ENCODE measurements at regions not wholly inside any gene's neighbourhood (a gene's known extent, or its start where the extent isn't known, plus 50 kb on each side); places are given as distances from the start of the nearest gene placed in this dataset.

- Histone ChIP-seq H2AFZ (ENCODE audit: low read length) (no peak overlapping the region), H3K27ac (ENCODE audit: low read length) (no peak overlapping the region), H3K4me2 (ENCODE audit: low read depth, low read length, poor library complexity, severe bottlenecking) (no peak overlapping the region), H3K4me1 (ENCODE audit: low read length) (no peaks in the 10 kb centered on the region), H4K20me1 (ENCODE audit: insufficient read depth, low read depth, low read length) (no peaks in the 10 kb centered on the region), H3K9me3 (ENCODE audit: low read length) (no peaks in the 10 kb centered on the region), H3K36me3 (ENCODE audit: insufficient read depth, low read length) (no peaks in the 10 kb centered on the region), H3K27me3 (ENCODE audit: low read length) (no peaks in the 10 kb centered on the region), H3K79me2 (ENCODE audit: low read length) (no peaks in the 10 kb centered on the region), H3K9me2 (replicated peaks; ENCODE audit: insufficient read depth, low read length) (no peaks in the 10 kb centered on the region), H3K9ac (ENCODE audit: low read length) (no peak overlapping the region), H3K4me3 (ENCODE audit: low read length) (no peak overlapping the region)
- DNase-seq, result no peak
These were observed 80.5 kb downstream of the MID1IP1 start for GRCh38 chrX:38881727-38882126.

GRCh38 chrX:38882894-38883626, 81.8 kb downstream of the MID1IP1 start:
- no peaks in the 10 kb centered on the region for H3K4me1 ChIP-seq (ENCODE audit: low read length)
- no peak overlapping the region for H3K27ac ChIP-seq (ENCODE audit: low read length)
- H3K9ac ChIP-seq (ENCODE audit: low read length), result no peak overlapping the region
- H3K9me2 ChIP-seq (replicated peaks; ENCODE audit: insufficient read depth, low read length), result no peaks in the 10 kb centered on the region; the same call in 1 of the 2 replicates
- H2AFZ ChIP-seq (ENCODE audit: low read length), result no peak overlapping the region
- DNase-seq, result no peak
- no peaks in the 10 kb centered on the region for H3K36me3 ChIP-seq (ENCODE audit: insufficient read depth, low read length)
- no peaks in the 10 kb centered on the region for H4K20me1 ChIP-seq (ENCODE audit: insufficient read depth, low read depth, low read length)
- no peaks in the 10 kb centered on the region for H3K9me3 ChIP-seq (ENCODE audit: low read length)
- H3K27me3 ChIP-seq (ENCODE audit: low read length), result no peaks in the 10 kb centered on the region
- H3K4me3 ChIP-seq (ENCODE audit: low read length), result no peak overlapping the region
- H3K79me2 ChIP-seq (ENCODE audit: low read length), result no peaks in the 10 kb centered on the region
- H3K4me2 ChIP-seq (ENCODE audit: low read depth, low read length, poor library complexity, severe bottlenecking), result no peak overlapping the region

DNA sequence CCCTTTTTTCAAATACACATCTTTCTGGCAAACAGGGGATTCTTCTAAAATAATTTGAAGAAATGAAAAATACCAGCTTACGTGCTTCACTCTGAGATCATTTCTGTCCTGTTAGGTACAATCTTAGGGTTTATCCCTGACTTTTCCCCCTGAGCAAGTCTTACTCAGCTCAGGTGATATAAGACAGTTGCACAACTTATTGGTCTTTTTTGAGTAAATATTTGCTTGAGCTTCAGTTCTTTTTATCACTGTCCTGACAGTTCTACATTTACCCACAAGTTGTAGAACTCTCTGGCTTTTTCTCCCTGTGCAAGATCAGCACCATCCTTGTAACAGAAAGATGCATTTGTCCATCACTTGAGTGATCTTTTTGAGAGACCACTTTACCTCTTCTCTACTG, 84.9 kb downstream of the MID1IP1 start:
- H3K27me3 ChIP-seq (ENCODE audit: low read length), result no peaks in the 10 kb centered on the region
- no peaks in the 10 kb centered on the region for H3K4me1 ChIP-seq (ENCODE audit: low read length)
- no peak overlapping the region for H3K27ac ChIP-seq (ENCODE audit: low read length)
- no peak overlapping the region for H2AFZ ChIP-seq (ENCODE audit: low read length)
- H3K9ac ChIP-seq (ENCODE audit: low read length), result no peak overlapping the region
- no peak overlapping the region for H3K4me3 ChIP-seq (ENCODE audit: low read length)
- H4K20me1 ChIP-seq (ENCODE audit: insufficient read depth, low read depth, low read length), result no peaks in the 10 kb centered on the region
- H3K4me2 ChIP-seq (ENCODE audit: low read depth, low read length, poor library complexity, severe bottlenecking), result no peak overlapping the region
- H3K79me2 ChIP-seq (ENCODE audit: low read length), result no peaks in the 10 kb centered on the region
- no peak for DNase-seq
- no peaks in the 10 kb centered on the region; the same call in 1 of the 2 replicates for H3K9me2 ChIP-seq (replicated peaks; ENCODE audit: insufficient read depth, low read length)
- no peaks in the 10 kb centered on the region for H3K36me3 ChIP-seq (ENCODE audit: insufficient read depth, low read length)
- H3K9me3 ChIP-seq (ENCODE audit: low read length), result no peaks in the 10 kb centered on the region

- H3K36me3 ChIP-seq (ENCODE audit: insufficient read depth, low read length), result no peaks in the 10 kb centered on the region
- H4K20me1 ChIP-seq (ENCODE audit: insufficient read depth, low read depth, low read length), result no peaks in the 10 kb centered on the region
- no peaks in the 10 kb centered on the region for H3K4me1 ChIP-seq (ENCODE audit: low read length)
- no peaks in the 10 kb centered on the region for H3K27me3 ChIP-seq (ENCODE audit: low read length)
- H3K9me2 ChIP-seq (replicated peaks; ENCODE audit: insufficient read depth, low read length), result no peaks in the 10 kb centered on the region; the same call in 1 of the 2 replicates
- H3K4me3 ChIP-seq (ENCODE audit: low read length), result no peak overlapping the region
- H2AFZ ChIP-seq (ENCODE audit: low read length), result no peak overlapping the region
- no peak overlapping the region for H3K4me2 ChIP-seq (ENCODE audit: low read depth, low read length, poor library complexity, severe bottlenecking)
- no peaks in the 10 kb centered on the region for H3K9me3 ChIP-seq (ENCODE audit: low read length)
- DNase-seq, result no peak
- no peak overlapping the region for H3K27ac ChIP-seq (ENCODE audit: low read length)
- no peaks in the 10 kb centered on the region for H3K79me2 ChIP-seq (ENCODE audit: low read length)
- no peak overlapping the region for H3K9ac ChIP-seq (ENCODE audit: low read length)
These were observed 86.0 kb downstream of the MID1IP1 start for GRCh38 chrX:38887222-38887621.

DNA sequence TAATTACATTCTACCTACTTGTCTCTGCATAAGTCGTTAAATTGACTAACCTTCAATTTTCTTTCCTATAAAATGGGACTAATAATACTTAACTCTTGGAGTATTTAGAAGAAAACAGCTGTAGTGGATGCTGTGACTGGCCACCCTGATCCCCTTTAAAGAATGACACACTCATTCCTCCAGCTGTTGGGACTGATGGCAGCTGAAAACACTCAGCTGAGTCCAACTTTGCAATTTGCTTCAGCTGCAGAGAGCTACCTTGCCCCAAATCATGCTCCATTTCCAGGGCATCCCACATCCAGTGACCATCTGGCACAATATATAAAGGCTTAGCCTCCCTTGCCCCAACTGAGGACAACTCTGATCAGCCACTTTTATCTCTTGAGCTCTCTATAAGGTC, 89.1 kb downstream of the MID1IP1 start:
- no peaks in the 10 kb centered on the region for H3K4me1 ChIP-seq (ENCODE audit: low read length)
- DNase-seq, result no peak
- H3K9ac ChIP-seq (ENCODE audit: low read length), result no peak overlapping the region
- H3K27ac ChIP-seq (ENCODE audit: low read length), result no peak overlapping the region
- H3K4me3 ChIP-seq (ENCODE audit: low read length), result no peak overlapping the region
- no peaks in the 10 kb centered on the region for H3K9me3 ChIP-seq (ENCODE audit: low read length)
- no peaks in the 10 kb centered on the region; the same call in 1 of the 2 replicates for H3K9me2 ChIP-seq (replicated peaks; ENCODE audit: insufficient read depth, low read length)
- no peaks in the 10 kb centered on the region for H3K79me2 ChIP-seq (ENCODE audit: low read length)
- H2AFZ ChIP-seq (ENCODE audit: low read length), result no peak overlapping the region
- H3K4me2 ChIP-seq (ENCODE audit: low read depth, low read length, poor library complexity, severe bottlenecking), result no peak overlapping the region
- H4K20me1 ChIP-seq (ENCODE audit: insufficient read depth, low read depth, low read length), result no peaks in the 10 kb centered on the region
- no peaks in the 10 kb centered on the region for H3K27me3 ChIP-seq (ENCODE audit: low read length)
- H3K36me3 ChIP-seq (ENCODE audit: insufficient read depth, low read length), result no peaks in the 10 kb centered on the region

DNA sequence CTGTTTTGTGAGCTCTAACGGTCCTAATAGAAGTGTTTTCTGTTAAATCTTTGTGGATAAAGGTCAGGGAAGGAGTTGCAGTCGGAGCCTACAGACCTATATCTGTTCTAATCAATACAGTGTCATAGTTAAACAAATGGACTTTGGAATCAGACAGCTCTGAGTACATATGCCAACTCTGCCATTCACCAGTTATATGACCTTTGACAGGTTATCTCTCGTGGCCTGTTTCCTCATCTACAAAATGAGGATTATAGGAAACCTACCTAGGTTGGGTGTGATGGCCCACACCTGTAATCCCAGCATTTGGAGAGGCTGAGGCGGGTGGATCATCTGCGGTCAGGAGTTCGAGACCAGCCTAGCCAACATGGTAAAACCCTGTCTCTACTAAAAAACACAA, 89.7 kb downstream of the MID1IP1 start:
- no peak overlapping the region for H3K9ac ChIP-seq (ENCODE audit: low read length)
- no peak overlapping the region for H3K4me3 ChIP-seq (ENCODE audit: low read length)
- no peak overlapping the region for H2AFZ ChIP-seq (ENCODE audit: low read length)
- H3K36me3 ChIP-seq (ENCODE audit: insufficient read depth, low read length), result no peaks in the 10 kb centered on the region
- H4K20me1 ChIP-seq (ENCODE audit: insufficient read depth, low read depth, low read length), result no peaks in the 10 kb centered on the region
- no peaks in the 10 kb centered on the region for H3K9me3 ChIP-seq (ENCODE audit: low read length)
- H3K9me2 ChIP-seq (replicated peaks; ENCODE audit: insufficient read depth, low read length), result no peaks in the 10 kb centered on the region; the same call in 1 of the 2 replicates
- no peak overlapping the region for H3K4me2 ChIP-seq (ENCODE audit: low read depth, low read length, poor library complexity, severe bottlenecking)
- no peaks in the 10 kb centered on the region for H3K4me1 ChIP-seq (ENCODE audit: low read length)
- H3K27ac ChIP-seq (ENCODE audit: low read length), result no peak overlapping the region
- no peaks in the 10 kb centered on the region for H3K79me2 ChIP-seq (ENCODE audit: low read length)
- H3K27me3 ChIP-seq (ENCODE audit: low read length), result no peaks in the 10 kb centered on the region
- no peak for DNase-seq

DNA sequence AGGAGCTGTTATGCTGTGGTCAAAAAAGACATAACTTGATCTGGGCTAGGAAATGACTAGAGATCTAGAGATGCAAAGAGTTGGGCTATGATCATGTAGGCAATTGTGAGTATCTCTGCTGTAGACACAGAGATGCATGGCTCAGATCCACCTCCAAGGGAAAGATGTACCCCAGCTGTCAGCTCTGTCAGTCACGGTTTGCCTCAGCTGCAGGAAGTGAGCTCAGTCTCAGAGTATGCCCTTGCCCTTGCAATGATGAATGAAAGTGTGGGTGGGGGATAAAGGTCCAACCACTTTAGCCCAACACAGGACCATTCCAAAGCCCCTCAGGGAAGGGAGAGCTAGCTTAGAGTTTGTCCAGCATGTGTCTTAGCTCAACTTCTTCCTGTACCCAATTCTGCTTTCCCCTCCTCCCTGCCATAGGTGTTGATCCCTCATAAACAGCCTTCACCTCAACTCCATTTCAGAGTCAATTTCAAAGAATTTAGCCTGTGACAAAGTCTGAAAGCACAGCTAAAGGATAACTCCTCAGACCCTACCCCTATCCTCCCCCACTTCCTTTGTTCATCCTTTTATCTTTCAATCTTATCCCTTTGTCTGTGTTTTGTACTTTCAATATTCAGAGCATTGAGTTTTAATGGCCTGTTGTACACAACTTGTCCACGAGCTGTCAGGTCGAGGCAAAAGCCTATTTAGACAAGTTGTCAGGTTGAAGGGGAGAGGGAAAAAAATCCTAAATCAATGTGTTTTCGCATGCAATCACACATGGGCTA, 90.6 kb downstream of the MID1IP1 start:
- H2AFZ ChIP-seq (ENCODE audit: low read length), result no peak overlapping the region
- no peaks in the 10 kb centered on the region; the same call in 1 of the 2 replicates for H3K9me2 ChIP-seq (replicated peaks; ENCODE audit: insufficient read depth, low read length)
- no peak overlapping the region for H3K9ac ChIP-seq (ENCODE audit: low read length)
- DNase-seq, result no peak
- no peaks in the 10 kb centered on the region for H3K9me3 ChIP-seq (ENCODE audit: low read length)
- no peaks in the 10 kb centered on the region for H3K36me3 ChIP-seq (ENCODE audit: insufficient read depth, low read length)
- H3K79me2 ChIP-seq (ENCODE audit: low read length), result no peaks in the 10 kb centered on the region
- H4K20me1 ChIP-seq (ENCODE audit: insufficient read depth, low read depth, low read length), result no peaks in the 10 kb centered on the region
- H3K27ac ChIP-seq (ENCODE audit: low read length), result no peak overlapping the region
- no peak overlapping the region for H3K4me3 ChIP-seq (ENCODE audit: low read length)
- H3K4me1 ChIP-seq (ENCODE audit: low read length), result no peaks in the 10 kb centered on the region
- no peak overlapping the region for H3K4me2 ChIP-seq (ENCODE audit: low read depth, low read length, poor library complexity, severe bottlenecking)
- no peaks in the 10 kb centered on the region for H3K27me3 ChIP-seq (ENCODE audit: low read length)

DNA sequence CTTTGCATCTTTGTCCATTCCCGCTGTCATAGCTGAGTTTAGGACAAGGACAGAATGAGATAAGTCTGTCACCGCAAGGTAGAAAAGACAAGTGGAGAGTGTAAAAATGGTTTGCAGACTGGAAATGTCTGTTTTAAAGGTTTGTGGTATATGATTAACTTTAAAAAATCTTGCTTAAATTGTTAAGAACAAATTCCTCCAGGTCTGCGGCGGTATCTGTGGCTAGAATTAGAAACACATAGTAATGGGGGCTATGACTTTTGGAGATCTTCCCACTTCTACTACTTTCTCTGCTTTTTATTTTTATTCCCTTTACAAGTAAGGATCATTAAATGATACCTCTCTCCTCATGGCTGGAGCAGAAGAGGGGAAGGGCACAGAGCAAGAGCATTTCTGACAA, 92.2 kb downstream of the MID1IP1 start:
- Histone ChIP-seq H3K79me2 (ENCODE audit: low read length) (no peaks in the 10 kb centered on the region), H2AFZ (ENCODE audit: low read length) (no peak overlapping the region), H3K36me3 (ENCODE audit: insufficient read depth, low read length) (no peaks in the 10 kb centered on the region), H3K9me3 (ENCODE audit: low read length) (no peaks in the 10 kb centered on the region), H3K4me3 (ENCODE audit: low read length) (no peak overlapping the region), H3K4me1 (ENCODE audit: low read length) (no peaks in the 10 kb centered on the region), H3K9ac (ENCODE audit: low read length) (no peak overlapping the region), H4K20me1 (ENCODE audit: insufficient read depth, low read depth, low read length) (no peaks in the 10 kb centered on the region), H3K4me2 (ENCODE audit: low read depth, low read length, poor library complexity, severe bottlenecking) (no peak overlapping the region), H3K27ac (ENCODE audit: low read length) (no peak overlapping the region), H3K27me3 (ENCODE audit: low read length) (no peaks in the 10 kb centered on the region), H3K9me2 (replicated peaks; ENCODE audit: insufficient read depth, low read length) (no peaks in the 10 kb centered on the region; the same call in 1 of the 2 replicates)
- no peak for DNase-seq

All from Karpas-422 (cell line).